MM.1S (cell line): ENCODE measurements at regions not wholly inside any gene's neighbourhood (a gene's known extent, or its start where the extent isn't known, plus 50 kb on each side); places are given as distances from the start of the nearest gene placed in this dataset.

Experiments
- DNase-seq: peaks from one replicate; pipeline ENCODE4 v3.0.0-alpha.2; 2015
- H2AFZ ChIP-seq: fragments of 300-600 bp; sonication (generic); 2 replicates; pipeline ENCODE4 v1.6.0; 2016; ENCODE audit warnings: antibody characterized with exemption, low read length
- H3F3A ChIP-seq: fragments of 300-600 bp; sonication (generic); 2 replicates; pipeline ENCODE4 v1.6.1; 2016; ENCODE audit warnings: mild to moderate bottlenecking, antibody characterized with exemption, low read length, moderate library complexity, mixed read lengths; ENCODE audit not compliant: insufficient read depth
- H3K27ac ChIP-seq: fragments of 300-600 bp; sonication (generic); 2 replicates; pipeline ENCODE4 v1.5.1; 2016; ENCODE audit warnings: mild to moderate bottlenecking, low read length
- H3K27me3 ChIP-seq: fragments of 300-600 bp; sonication (generic); replicated peaks from 2 replicates; pipeline ENCODE4 v1.6.0; 2016; ENCODE audit warnings: low read length; ENCODE audit not compliant: insufficient read depth
- H3K36me3 ChIP-seq: fragments of 300-600 bp; sonication (generic); replicated peaks from 2 replicates; pipeline ENCODE4 v1.6.1; 2016; ENCODE audit warnings: mild to moderate bottlenecking, low read length, mixed read lengths; ENCODE audit not compliant: insufficient read depth
- H3K4me1 ChIP-seq: fragments of 300-600 bp; sonication (generic); 2 replicates; pipeline ENCODE4 v1.6.1; 2016; ENCODE audit warnings: low read length, mixed read lengths
- H3K4me2 ChIP-seq: fragments of 300-600 bp; sonication (generic); 2 replicates; pipeline ENCODE4 v1.6.0; 2016; ENCODE audit warnings: low read depth, low read length
- H3K4me3 ChIP-seq: fragments of 300-600 bp; sonication (generic); 2 replicates; pipeline ENCODE4 v1.5.1; 2016; ENCODE audit warnings: low read length, mixed read lengths
- H3K79me2 ChIP-seq: fragments of 300-600 bp; sonication (generic); 2 replicates; pipeline ENCODE4 v1.6.1; 2016; ENCODE audit warnings: mixed run types, low read length, mixed read lengths
- H3K9ac ChIP-seq: fragments of 300-600 bp; sonication (generic); 2 replicates; pipeline ENCODE4 v1.6.1; 2016; ENCODE audit warnings: low read length, mixed read lengths
- H3K9me2 ChIP-seq: fragments of 300-600 bp; sonication (generic); replicated peaks from 2 replicates; pipeline ENCODE4 v1.6.1; 2016; ENCODE audit warnings: mild to moderate bottlenecking, low read length, mixed read lengths; ENCODE audit not compliant: insufficient read depth
- H3K9me3 ChIP-seq: fragments of 300-600 bp; sonication (generic); replicated peaks from 2 replicates; pipeline ENCODE4 v1.6.1; 2016; ENCODE audit warnings: mild to moderate bottlenecking, low read length, mixed read lengths; ENCODE audit not compliant: insufficient read depth
- H4K20me1 ChIP-seq: fragments of 300-600 bp; sonication (generic); 2 replicates; pipeline ENCODE4 v1.6.1; 2016; ENCODE audit warnings: mild to moderate bottlenecking, low read length, moderate library complexity, mixed read lengths; ENCODE audit not compliant: insufficient read depth
- EZH2 ChIP-seq: fragments of 300-600 bp; sonication (generic); optimal IDR thresholded peaks from 2 replicates; pipeline ENCODE3; 2017; ENCODE audit warnings: low read depth, mild to moderate bottlenecking, antibody characterized with exemption, low read length, mixed read lengths
- EZH2phosphoT487 ChIP-seq: fragments of 300-600 bp; sonication (generic); IDR thresholded peaks from 2 replicates; pipeline ENCODE4 v1.6.1; 2018; ENCODE audit warnings: antibody characterized with exemption, low read length
- TF ChIP-seq, protein P1 (sequence below): fragments of 300-600 bp; sonication (generic); IDR thresholded peaks from 2 replicates; pipeline ENCODE4 v1.5.1; 2016; ENCODE audit warnings: antibody characterized with exemption, low read length, mixed read lengths

DNA sequence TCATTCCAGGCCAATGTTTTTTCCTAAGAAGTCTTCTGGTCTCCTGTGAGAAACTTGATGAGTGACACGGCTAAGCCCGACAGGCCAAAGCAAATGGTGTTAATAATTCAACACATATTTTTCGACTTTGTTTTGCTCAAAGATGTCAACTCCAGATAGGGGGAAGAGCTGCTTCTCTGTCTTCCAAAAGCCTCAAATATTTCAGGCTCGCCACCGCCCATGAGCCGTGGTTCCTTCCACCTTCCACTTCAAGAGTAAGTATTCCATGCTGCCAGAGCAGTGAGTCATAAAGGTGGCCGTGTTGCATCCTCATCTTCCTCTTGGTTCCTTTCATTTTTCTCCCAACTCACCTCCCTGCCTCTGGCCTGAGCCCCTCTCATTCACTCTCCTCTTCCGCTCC, 272.6 kb downstream of the EFNB2 start:
- Histone ChIP-seq H3K9me2 (no peaks in the 10 kb centered on the region), H3K27me3 (no peaks in the 10 kb centered on the region), H3F3A (no peaks in the 10 kb centered on the region), H2AFZ (no peak overlapping the region), H3K4me1 (no peaks in the 10 kb centered on the region), H4K20me1 (no peaks in the 10 kb centered on the region), H3K27ac (no peak overlapping the region), H3K79me2 (no peaks in the 10 kb centered on the region), H3K9me3 (no peaks in the 10 kb centered on the region), H3K4me2 (no peak overlapping the region), H3K36me3 (no peaks in the 10 kb centered on the region), H3K9ac (no peak overlapping the region), H3K4me3 (no peak overlapping the region)
- no peak for TF ChIP-seq EZH2
- TF ChIP-seq EZH2phosphoT487: no peak
- TF ChIP-seq, protein P1, sequence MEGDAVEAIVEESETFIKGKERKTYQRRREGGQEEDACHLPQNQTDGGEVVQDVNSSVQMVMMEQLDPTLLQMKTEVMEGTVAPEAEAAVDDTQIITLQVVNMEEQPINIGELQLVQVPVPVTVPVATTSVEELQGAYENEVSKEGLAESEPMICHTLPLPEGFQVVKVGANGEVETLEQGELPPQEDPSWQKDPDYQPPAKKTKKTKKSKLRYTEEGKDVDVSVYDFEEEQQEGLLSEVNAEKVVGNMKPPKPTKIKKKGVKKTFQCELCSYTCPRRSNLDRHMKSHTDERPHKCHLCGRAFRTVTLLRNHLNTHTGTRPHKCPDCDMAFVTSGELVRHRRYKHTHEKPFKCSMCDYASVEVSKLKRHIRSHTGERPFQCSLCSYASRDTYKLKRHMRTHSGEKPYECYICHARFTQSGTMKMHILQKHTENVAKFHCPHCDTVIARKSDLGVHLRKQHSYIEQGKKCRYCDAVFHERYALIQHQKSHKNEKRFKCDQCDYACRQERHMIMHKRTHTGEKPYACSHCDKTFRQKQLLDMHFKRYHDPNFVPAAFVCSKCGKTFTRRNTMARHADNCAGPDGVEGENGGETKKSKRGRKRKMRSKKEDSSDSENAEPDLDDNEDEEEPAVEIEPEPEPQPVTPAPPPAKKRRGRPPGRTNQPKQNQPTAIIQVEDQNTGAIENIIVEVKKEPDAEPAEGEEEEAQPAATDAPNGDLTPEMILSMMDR: no peak
- no peak for DNase-seq

DNA sequence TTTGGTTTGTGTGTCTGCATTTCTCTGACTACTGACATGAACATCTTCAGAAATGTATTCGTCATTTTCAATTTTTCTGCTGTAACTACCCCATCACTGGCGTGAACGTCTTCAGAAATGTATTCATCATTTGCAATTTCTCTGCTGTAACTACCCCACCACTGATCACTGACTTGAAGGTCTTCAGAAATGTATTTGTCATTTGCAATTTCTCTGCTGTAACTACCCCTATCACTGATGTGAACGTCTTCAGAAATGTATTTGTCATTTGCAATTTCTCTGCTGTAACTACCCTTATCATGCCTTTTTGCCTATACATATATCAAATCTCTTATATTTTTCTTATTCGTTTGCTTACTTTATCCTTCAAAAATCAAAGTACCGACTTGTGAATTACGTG, 274.0 kb downstream of the EFNB2 start:
- H3K36me3 ChIP-seq: no peaks in the 10 kb centered on the region
- H3F3A ChIP-seq: no peaks in the 10 kb centered on the region
- DNase-seq: no peak
- no peaks in the 10 kb centered on the region for H3K9me3 ChIP-seq
- no peak overlapping the region for H2AFZ ChIP-seq
- H3K9ac ChIP-seq: no peak overlapping the region
- no peaks in the 10 kb centered on the region for H3K79me2 ChIP-seq
- no peaks in the 10 kb centered on the region for H3K27me3 ChIP-seq
- no peak overlapping the region for H3K4me3 ChIP-seq
- H3K27ac ChIP-seq: no peak overlapping the region
- no peaks in the 10 kb centered on the region for H3K9me2 ChIP-seq
- no peaks in the 10 kb centered on the region for H3K4me1 ChIP-seq
- H3K4me2 ChIP-seq: no peak overlapping the region
- TF ChIP-seq, protein P1: no peak
- TF ChIP-seq EZH2phosphoT487 (no peak), EZH2 (no peak)
- no peaks in the 10 kb centered on the region for H4K20me1 ChIP-seq

DNA sequence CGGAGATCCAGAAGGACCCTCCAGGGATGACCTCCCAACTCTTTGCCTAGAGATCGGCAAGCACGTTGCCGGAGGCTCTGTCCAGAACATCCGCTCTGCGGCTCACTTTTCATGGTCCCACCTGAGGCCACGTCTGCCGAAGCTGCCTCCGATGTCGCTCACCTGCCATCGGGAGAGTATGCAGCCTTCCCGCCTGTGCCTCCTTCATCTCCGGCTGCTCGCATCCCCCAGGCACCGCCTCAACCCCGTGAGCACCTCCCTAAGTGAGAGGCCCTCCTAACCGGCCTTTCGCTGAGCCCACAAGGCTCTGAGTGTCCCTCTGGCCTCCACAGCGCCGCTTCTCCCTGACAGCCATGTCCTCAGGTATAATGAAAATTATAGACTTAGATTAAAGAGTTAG, 275.1 kb downstream of the EFNB2 start:
- Histone ChIP-seq H3K9me2 (no peaks in the 10 kb centered on the region), H3K9ac (no peak overlapping the region), H3K36me3 (no peaks in the 10 kb centered on the region), H3K4me1 (no peaks in the 10 kb centered on the region), H3K79me2 (no peaks in the 10 kb centered on the region), H3K9me3 (no peaks in the 10 kb centered on the region), H2AFZ (no peak overlapping the region), H4K20me1 (no peaks in the 10 kb centered on the region), H3K27ac (no peak overlapping the region), H3K4me2 (no peak overlapping the region), H3K27me3 (no peaks in the 10 kb centered on the region), H3F3A (no peaks in the 10 kb centered on the region), H3K4me3 (no peak overlapping the region)
- TF ChIP-seq EZH2phosphoT487 (no peak), EZH2 (no peak)
- TF ChIP-seq, protein P1: no peak
- no peak for DNase-seq
